ENCODE measurements at regions not wholly inside any gene's neighbourhood (a gene's known extent, or its start where the extent isn't known, plus 50 kb on each side); places are given as distances from the start of the nearest gene placed in this dataset.

DNA sequence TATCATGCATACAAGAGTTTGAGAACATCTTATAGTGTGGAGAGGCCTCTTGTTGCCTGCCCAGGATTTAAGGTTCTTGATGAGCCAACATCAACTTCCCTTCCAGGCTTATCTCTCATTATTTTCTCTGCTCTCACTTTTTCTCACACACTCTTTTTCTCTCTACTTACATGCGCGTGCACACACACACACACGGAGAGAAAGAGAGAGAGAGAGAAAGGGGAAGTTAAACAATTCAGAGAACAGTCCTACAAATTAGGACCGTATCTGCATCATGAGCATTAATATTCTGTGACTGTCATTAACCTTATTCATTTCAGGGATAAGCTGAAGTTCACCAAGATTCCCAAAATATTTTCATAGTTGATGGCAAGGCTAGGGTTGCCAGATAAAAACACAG, 269.0 kb downstream of the ZNF621 start:
- DNase-seq (ENCODE audit: low read depth in 4 of 4, low spot score in 2 of 4): no peak

DNA sequence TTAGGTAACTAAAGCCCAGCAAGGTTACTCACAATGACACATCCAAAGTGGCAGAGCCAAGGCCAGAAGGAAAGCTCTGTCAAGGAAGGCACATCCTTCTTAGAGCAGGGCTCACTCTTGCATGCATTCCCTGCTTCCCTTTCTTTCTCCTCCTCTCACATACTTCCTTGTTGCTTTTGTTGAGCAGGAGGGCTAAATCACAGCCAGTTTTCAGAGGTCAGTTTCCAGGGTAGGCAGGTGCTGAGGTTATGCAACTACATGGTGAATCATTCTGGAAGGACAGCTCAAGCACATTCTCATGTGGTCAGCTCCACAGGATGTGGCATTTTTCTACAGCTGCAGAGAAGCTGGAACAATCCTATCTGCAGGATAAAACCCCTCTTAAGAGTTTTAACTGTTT, 275.6 kb downstream of the ZNF621 start:
- no peak for DNase-seq (ENCODE audit: low read depth in 4 of 4, low spot score in 2 of 4)

DNA sequence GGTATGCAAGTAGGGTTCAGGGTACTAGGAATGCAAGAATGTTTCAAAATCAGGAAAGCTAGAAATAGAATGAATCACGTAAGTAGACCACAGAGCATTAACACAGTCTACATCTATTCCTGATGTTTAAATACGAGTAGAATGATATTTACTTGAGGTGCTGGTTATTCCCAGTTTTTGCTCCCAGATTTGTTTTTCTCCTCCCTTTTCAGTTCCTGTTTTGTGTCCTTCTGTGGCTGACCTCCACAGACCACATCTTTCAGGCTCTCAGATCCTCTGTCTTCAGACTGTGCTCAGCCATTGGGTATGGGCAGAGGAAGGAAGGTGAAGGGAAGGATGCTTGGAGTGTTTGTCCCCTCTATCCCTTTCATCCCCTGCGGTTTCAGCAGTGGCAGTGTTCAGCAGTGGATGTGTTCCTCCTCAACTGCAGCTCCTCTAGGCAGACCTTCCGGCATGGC, 276.6 kb downstream of the ZNF621 start:
- DNase-seq (ENCODE audit: low read depth in 4 of 4, low spot score in 2 of 4): no peak

GRCh38 chr3:40803311-40803710, 278.6 kb downstream of the ZNF621 start:
- no peak for DNase-seq (ENCODE audit: low read depth in 4 of 4, low spot score in 2 of 4)

GRCh38 chr3:40805456-40805855, 280.7 kb downstream of the ZNF621 start:
- DNase-seq (ENCODE audit: low read depth in 4 of 4, low spot score in 2 of 4): no peak

DNA sequence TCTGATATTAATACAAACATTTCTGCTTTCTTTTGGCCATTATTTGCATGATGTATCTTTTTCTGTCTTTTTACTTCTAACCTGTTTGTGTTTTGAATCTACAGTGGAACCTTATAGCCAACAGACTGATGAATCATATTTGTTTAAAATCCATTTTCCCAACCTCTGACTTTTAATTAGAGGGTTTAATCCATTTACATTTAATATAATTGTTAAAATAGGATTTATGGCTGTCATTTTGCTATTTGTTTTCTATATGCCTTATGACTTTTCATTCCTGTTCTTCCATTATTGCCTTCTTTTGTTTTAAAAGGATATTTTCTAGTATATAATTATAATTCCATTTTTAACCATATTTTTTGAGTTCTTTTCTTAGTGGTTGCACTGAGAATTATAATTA, 286.1 kb downstream of the ZNF621 start:
- DNase-seq (ENCODE audit: low read depth in 4 of 4, low spot score in 2 of 4): no peak

GRCh38 chr3:40817017-40817416, 292.3 kb downstream of the ZNF621 start:
- no peak for DNase-seq (ENCODE audit: low read depth in 4 of 4, low spot score in 2 of 4)

DNA sequence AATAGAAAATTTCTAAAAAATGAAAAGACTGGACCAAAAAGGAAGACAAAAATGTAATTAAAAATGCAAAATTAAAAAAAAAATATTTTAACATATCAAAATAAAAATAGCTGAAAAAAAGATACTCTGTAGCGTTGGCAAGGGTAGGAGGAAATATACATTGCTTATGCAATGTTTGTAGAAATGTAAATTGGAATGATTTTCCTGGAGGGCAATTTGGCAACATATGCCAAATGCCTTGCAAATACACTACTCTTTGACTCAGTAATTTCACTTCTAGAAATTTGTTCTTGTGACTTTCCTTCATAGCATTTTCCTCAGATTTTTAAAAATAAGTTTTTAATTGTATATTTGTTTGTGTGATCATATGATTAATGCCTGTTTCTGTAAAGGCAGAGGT, 296.6 kb downstream of the ZNF621 start:
- no peak for DNase-seq (ENCODE audit: low read depth in 4 of 4, low spot score in 2 of 4)

GRCh38 chr3:40827226-40827625, 302.5 kb downstream of the ZNF621 start:
- DNase-seq (ENCODE audit: low read depth in 4 of 4, low spot score in 2 of 4): no peak

GRCh38 chr3:40827942-40828688, 303.4 kb downstream of the ZNF621 start:
- no peak for DNase-seq (ENCODE audit: low read depth in 4 of 4, low spot score in 2 of 4)

GRCh38 chr3:40828741-40829415, 304.1 kb downstream of the ZNF621 start:
- DNase-seq (ENCODE audit: low read depth in 4 of 4, low spot score in 2 of 4): no peak

GRCh38 chr3:40829876-40830275, 305.1 kb downstream of the ZNF621 start:
- DNase-seq (ENCODE audit: low read depth in 4 of 4, low spot score in 2 of 4): no peak

DNA sequence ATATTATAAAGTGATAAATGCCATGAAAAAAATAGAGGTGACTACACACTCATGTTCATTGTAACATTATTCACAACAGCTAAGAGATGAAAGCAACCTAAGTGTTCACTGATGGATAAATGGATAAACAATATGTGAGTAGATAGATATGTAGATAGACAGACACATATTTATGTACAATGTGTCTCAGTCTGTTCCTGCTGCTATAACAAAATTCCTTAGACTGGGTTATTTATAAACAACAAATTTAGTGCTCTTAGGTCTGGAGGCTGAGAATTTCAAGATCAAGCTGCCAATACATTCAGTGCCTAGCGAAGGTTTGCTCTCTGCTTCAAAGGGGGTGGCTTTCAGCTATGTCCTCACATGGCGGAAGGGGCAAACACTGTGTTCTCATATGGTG, 312.5 kb downstream of the ZNF621 start:
- DNase-seq (ENCODE audit: low read depth in 4 of 4, low spot score in 2 of 4): no peak

DNA sequence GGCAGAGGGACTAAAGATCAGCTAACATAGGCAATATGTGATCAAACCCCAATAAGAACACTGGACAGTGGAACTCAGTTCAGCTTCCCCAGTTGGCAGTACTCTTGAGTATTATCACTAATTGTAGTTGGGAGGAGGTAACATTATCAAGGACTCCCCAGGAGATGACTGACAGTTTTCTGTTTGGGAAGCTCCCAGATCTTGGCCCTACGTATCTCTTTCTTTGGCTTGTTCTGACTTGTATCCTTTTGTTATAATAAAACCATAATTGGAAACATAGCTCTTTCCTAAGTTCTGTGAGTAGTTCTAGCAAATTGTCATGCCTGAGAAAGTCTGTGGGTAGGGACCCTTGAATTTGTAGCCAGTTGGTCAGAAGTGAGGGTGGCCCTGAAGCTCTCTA, 316.4 kb downstream of the ZNF621 start:
- DNase-seq (ENCODE audit: low read depth in 4 of 4, low spot score in 2 of 4): no peak

DNA sequence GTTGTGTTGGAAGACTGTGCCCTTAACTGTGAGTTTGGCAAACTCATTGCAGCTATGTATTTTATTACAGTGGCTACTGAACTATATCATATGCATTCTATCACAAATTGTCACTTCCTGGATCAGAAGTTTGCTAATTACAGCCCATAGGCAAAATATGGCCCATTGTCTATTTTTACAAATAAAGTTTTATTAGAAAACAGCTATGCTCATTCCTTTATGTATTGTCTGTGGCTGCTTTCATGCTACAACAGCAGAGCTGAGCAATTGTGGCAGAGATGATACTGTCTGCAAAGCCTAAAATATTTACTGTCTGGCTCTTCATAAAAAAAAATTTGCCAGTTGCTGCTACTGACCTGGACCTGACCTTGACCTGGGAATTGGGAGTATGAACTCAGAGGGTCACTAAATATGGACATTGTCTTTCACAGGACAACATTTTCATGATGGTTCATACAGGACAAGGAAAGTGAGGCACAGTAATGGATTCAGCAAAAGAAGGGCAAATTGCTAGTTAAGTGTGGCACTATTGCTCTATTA, 316.9 kb downstream of the ZNF621 start:
- DNase-seq (ENCODE audit: low read depth in 4 of 4, low spot score in 2 of 4): no peak

GRCh38 chr3:40842714-40843113, 318.0 kb downstream of the ZNF621 start:
- DNase-seq (ENCODE audit: low read depth in 4 of 4, low spot score in 2 of 4): no peak

GRCh38 chr3:40843208-40843624, 318.5 kb downstream of the ZNF621 start:
- no peak for DNase-seq (ENCODE audit: low read depth in 4 of 4, low spot score in 2 of 4)

- no peak for DNase-seq (ENCODE audit: low read depth in 4 of 4, low spot score in 2 of 4)
Measured at GRCh38 chr3:40843851-40844548, 319.2 kb downstream of the ZNF621 start.

- DNase-seq (ENCODE audit: low read depth in 4 of 4, low spot score in 2 of 4): no peak
Measured at GRCh38 chr3:40844896-40845295, 320.1 kb downstream of the ZNF621 start.

GRCh38 chr3:40845447-40845846, 320.7 kb downstream of the ZNF621 start:
- DNase-seq (ENCODE audit: low read depth in 4 of 4, low spot score in 2 of 4): no peak

DNA sequence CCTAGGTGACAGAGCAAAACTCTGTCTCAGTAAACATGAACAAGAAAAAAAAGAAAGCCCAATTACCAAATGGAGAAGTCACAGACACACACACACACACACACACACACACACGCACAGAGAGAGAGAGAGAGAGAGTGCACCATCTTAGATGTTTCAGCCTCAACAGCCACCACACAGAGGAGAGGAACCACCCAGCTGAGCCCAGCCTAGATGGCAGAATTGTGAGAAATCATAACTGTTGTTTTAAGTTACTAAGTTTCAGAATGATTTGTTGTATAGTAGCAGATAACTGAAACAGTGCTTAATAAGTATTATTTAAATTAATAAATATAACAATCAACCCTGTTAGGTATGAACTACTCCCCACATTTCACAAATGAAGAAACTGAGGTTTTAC, 321.2 kb downstream of the ZNF621 start:
- no peak for DNase-seq (ENCODE audit: low read depth in 4 of 4, low spot score in 2 of 4)

Data from left renal cortex interstitium (tissue), 4 donors.